Fibroblast of lung (primary cell): ENCODE measurements at regions not wholly inside any gene's neighbourhood (a gene's known extent, or its start where the extent isn't known, plus 50 kb on each side); places are given as distances from the start of the nearest gene placed in this dataset.
"Not testable (repeated sequence)": the region's sequence is repeated elsewhere in the genome, so short reads cannot be mapped to it uniquely, and the experiment has no call there.

Experiments used
- DNase-seq, 2 donors: peaks; one replicate each; pipeline versions ENCODE4 v3.0.0 to v3.0.0-alpha.2; 2010; ENCODE audit warnings: low read depth in 2 of 2
- H2AFZ ChIP-seq: 2 replicates; pipeline ENCODE4 v1.5.1; 2012; ENCODE audit warnings: low read length, control low read depth, inconsistent platforms
- H3K27ac ChIP-seq: 2 replicates; pipeline ENCODE4 v1.5.1; 2011; ENCODE audit warnings: low read length, control low read depth; ENCODE audit not compliant: insufficient read depth
- H3K27me3 ChIP-seq: 2 replicates; pipeline ENCODE4 v1.5.1; 2011; ENCODE audit warnings: mild to moderate bottlenecking, low read length; ENCODE audit not compliant: control insufficient read depth, insufficient read depth
- H3K36me3 ChIP-seq: 2 replicates; pipeline ENCODE4 v1.5.1; 2011; ENCODE audit warnings: low read length; ENCODE audit not compliant: control insufficient read depth, insufficient read depth
- H3K4me1 ChIP-seq: 2 replicates; pipeline ENCODE4 v1.5.1; 2011; ENCODE audit warnings: low read length; ENCODE audit not compliant: control insufficient read depth, insufficient read depth; ENCODE audit errors: extremely low read depth
- H3K4me2 ChIP-seq: 2 replicates; pipeline ENCODE4 v1.5.1; 2011; ENCODE audit warnings: low read length, control low read depth; ENCODE audit not compliant: insufficient read depth; ENCODE audit errors: extremely low read depth
- H3K4me3 ChIP-seq, 4 experiments: fragments of 200-600 bp in 1 of 4; sonication (generic) in 1 of 4; replicated peaks in 1 of 4; 2 replicates each; pipeline ENCODE4 v1.5.1; 2011 to 2016; ENCODE audit warnings: low read length in 4 of 4, low read depth in 3 of 4, mild to moderate bottlenecking in 3 of 4, control low read depth in 2 of 4, inconsistent platforms in 1 of 4, mixed read lengths in 1 of 4; ENCODE audit not compliant: insufficient read depth in 1 of 4; ENCODE audit errors: control extremely low read depth in 1 of 4
- H3K79me2 ChIP-seq: 2 replicates; pipeline ENCODE4 v1.5.1; 2012; ENCODE audit warnings: mild to moderate bottlenecking, low read length, inconsistent platforms; ENCODE audit not compliant: control insufficient read depth, insufficient read depth
- H3K9ac ChIP-seq: 2 replicates; pipeline ENCODE4 v1.5.1; 2011; ENCODE audit warnings: mild to moderate bottlenecking, low read length, control low read depth; ENCODE audit not compliant: insufficient read depth
- H3K9me3 ChIP-seq: 2 replicates; pipeline ENCODE4 v1.5.1; 2012; ENCODE audit warnings: low read depth, low read length; ENCODE audit not compliant: control insufficient read depth, insufficient read depth
- H4K20me1 ChIP-seq: 2 replicates; pipeline ENCODE4 v1.5.1; 2011; ENCODE audit warnings: low read length; ENCODE audit not compliant: control insufficient read depth, insufficient read depth; ENCODE audit errors: extremely low read depth
- EZH2 ChIP-seq: IDR thresholded peaks from 2 replicates; pipeline ENCODE4 v1.5.1; 2012; ENCODE audit warnings: low read length, control low read depth, mild to moderate bottlenecking; ENCODE audit errors: missing control alignments
- TF ChIP-seq, protein P1 (sequence below), 2 donors: IDR thresholded peaks in 1 of 2; conservative IDR thresholded peaks in 1 of 2; 1 replicate in 1 of 2; 2 replicates in 1 of 2; pipeline ENCODE4 v1.5.1; 2011 to 2012; ENCODE audit warnings: low read length in 2 of 2, control low read depth in 1 of 2, inconsistent platforms in 1 of 2, low read depth in 1 of 2, mild to moderate bottlenecking in 1 of 2

DNA sequence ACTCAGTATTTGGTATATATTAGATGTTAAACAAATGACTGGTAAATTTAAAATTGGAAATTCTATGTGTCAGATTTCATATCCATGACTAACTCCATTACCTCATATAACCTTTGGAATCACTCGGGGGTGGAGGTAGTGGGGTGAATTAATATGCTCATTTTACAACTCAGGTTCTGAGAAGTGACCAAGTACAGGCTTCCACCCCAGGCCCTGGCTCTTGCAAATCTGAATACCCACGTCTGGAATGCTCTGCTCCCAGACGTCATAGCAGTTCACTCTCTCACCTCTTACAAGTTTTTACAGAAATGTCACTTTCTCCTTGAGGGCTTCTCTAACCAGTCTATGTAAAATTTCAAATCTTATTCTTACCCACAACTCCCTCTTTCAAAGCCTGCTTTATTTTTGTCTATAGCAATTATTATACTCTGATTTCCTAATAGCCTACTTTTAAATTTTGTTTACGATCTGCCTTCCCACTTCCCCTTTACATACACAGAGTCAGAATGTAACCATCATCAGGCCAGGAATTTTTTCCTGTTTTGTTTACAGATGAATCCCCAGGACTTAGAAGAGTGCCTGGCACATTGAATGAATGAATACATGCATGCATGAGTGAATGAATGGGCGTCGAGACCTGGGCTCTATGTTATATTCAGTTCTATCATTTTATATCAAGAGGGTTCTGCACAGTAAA lies 134.1 kb upstream of the IFNE start:
- Histone ChIP-seq H2AFZ (no peak overlapping the region), H3K36me3 (no peaks in the 10 kb centered on the region), H3K9ac (peak overlapping the region; percentile 13), H4K20me1 (no peaks in the 10 kb centered on the region), H3K9me3 (no peaks in the 10 kb centered on the region), H3K4me3 (no peak overlapping the region), H3K79me2 (no peaks in the 10 kb centered on the region), H3K27ac (peak overlapping the region; percentile 76), H3K27me3 (no peaks in the 10 kb centered on the region), H3K4me2 (peak overlapping the region; percentile 46), H3K4me1 (peaks cover 6% of the 10 kb centered on the region)
- DNase-seq: peak; percentile 89 to 100
- no peak for TF ChIP-seq EZH2
- TF ChIP-seq, protein P1, sequence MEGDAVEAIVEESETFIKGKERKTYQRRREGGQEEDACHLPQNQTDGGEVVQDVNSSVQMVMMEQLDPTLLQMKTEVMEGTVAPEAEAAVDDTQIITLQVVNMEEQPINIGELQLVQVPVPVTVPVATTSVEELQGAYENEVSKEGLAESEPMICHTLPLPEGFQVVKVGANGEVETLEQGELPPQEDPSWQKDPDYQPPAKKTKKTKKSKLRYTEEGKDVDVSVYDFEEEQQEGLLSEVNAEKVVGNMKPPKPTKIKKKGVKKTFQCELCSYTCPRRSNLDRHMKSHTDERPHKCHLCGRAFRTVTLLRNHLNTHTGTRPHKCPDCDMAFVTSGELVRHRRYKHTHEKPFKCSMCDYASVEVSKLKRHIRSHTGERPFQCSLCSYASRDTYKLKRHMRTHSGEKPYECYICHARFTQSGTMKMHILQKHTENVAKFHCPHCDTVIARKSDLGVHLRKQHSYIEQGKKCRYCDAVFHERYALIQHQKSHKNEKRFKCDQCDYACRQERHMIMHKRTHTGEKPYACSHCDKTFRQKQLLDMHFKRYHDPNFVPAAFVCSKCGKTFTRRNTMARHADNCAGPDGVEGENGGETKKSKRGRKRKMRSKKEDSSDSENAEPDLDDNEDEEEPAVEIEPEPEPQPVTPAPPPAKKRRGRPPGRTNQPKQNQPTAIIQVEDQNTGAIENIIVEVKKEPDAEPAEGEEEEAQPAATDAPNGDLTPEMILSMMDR (conservative IDR thresholded peaks at IDR 0.05 in 1 of 2, IDR thresholded peaks at IDR 0.05 in 1 of 2; ENCODE audit: low read depth in 1 of 2, low read length in 2 of 2): no peak

DNA sequence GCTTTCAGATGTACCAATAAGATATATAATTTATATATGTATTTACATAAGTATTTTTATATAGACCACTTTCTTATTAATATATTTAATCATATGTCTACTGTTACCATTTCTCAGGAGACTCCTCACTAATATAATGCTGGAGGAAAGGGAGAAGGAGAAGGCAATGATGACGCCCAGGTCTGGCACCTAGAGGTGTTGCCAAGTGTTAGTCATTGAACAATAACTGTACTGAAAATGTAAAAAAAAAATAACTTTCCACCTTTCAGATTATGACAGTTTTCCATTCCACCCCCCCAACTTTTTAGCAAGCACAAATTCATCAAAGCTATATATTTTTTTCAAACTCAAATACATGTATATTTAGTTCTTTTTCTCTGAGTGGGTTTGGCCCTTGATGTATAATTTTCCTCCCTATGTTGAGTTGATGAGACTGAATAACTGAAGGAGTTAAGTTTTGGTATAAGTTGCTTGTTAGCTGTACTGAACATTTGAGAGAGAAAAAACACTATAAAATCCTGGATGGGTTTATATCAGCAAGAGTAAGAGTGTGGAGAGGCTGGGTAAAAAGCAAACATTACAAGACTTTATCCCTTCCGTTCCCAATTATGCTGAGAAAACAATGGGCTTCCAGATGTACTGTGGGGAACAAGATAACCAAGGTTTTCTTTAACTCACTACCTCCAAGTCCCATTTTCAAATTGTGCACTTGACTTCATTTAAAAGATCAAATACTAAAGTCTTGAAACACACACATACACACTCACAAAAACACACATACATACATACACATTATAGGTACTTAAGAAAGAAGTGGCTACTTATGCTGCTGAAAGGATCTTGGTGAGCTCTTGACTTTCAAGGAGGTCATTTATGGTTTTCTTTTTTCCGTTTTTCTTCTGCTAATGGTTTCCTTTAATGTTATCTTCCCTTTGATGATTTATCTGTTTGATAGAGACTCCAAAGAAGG lies 142.8 kb upstream of the IFNE start:
- no peak for TF ChIP-seq EZH2
- TF ChIP-seq, protein P1 (conservative IDR thresholded peaks at IDR 0.05 in 1 of 2, IDR thresholded peaks at IDR 0.05 in 1 of 2; ENCODE audit: low read depth in 1 of 2, low read length in 2 of 2): no peak
- Histone ChIP-seq H3K36me3 (no peaks in the 10 kb centered on the region), H4K20me1 (no peaks in the 10 kb centered on the region), H3K27me3 (no peaks in the 10 kb centered on the region), H3K79me2 (no peaks in the 10 kb centered on the region), H3K4me3 (no peak overlapping the region), H3K9me3 (no peaks in the 10 kb centered on the region), H2AFZ (no peak overlapping the region), H3K9ac (no peak overlapping the region), H3K27ac (no peak overlapping the region), H3K4me1 (no peaks in the 10 kb centered on the region), H3K4me2 (no peak overlapping the region)
- DNase-seq: no peak

DNA sequence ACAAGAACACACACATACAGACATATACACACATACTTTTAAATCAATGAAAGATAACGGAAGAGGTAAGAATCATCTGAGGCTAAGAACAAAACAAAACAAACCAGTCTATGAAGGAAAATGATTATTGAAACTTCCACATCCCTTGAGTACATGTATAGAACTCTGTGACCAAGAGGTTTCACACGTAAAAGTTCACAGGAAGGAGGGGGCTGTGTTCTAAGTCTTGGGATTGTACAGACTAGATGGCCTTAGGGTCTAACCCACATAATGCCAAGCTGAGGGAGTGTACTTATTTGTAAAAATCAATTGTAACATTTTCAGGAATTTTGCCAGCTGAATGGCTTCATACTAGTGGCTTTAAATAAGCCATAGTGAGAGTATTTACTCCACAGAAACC lies 144.4 kb upstream of the IFNE start:
- Histone ChIP-seq H3K79me2 (no peaks in the 10 kb centered on the region), H3K9me3 (no peaks in the 10 kb centered on the region), H3K27ac (no peak overlapping the region), H2AFZ (no peak overlapping the region), H3K27me3 (no peaks in the 10 kb centered on the region), H3K4me3 (no peak overlapping the region), H3K36me3 (no peaks in the 10 kb centered on the region), H4K20me1 (no peaks in the 10 kb centered on the region), H3K4me1 (no peaks in the 10 kb centered on the region), H3K4me2 (no peak overlapping the region), H3K9ac (no peak overlapping the region)
- no peak for DNase-seq
- TF ChIP-seq, protein P1 (conservative IDR thresholded peaks at IDR 0.05 in 1 of 2, IDR thresholded peaks at IDR 0.05 in 1 of 2; ENCODE audit: low read depth in 1 of 2, low read length in 2 of 2): no peak
- no peak for TF ChIP-seq EZH2

DNA sequence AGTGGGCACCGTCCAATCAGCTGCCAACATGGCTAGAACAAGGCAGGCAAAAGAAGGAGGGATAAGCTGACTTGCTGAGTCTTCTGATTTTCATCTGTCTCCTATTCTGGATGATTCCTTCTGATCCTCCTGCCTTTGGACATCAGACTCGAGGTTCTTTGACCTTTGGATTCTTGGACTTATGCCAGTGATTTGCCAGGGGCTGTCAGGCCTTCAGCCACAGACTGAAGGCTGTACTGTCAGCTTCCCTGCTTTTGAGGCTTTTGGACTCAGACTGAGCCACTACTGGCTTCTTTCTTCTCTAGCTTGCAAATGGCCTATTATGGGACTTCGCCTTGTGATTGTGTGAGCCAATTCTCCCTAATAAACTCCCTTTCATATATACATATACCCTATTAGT lies 146.8 kb upstream of the IFNE start:
- H3K27me3 ChIP-seq, H3K9ac ChIP-seq, H3K36me3 ChIP-seq, H3K4me2 ChIP-seq, H3K27ac ChIP-seq, H3K4me3 ChIP-seq, H4K20me1 ChIP-seq, H2AFZ ChIP-seq, DNase-seq, H3K4me1 ChIP-seq, H3K9me3 ChIP-seq, H3K79me2 ChIP-seq: not testable (repeated sequence)
